Upper lobe of left lung (tissue), 4 donors: ENCODE measurements at regions not wholly inside any gene's neighbourhood (a gene's known extent, or its start where the extent isn't known, plus 50 kb on each side); places are given as distances from the start of the nearest gene placed in this dataset.

Source experiments
- CTCF ChIP-seq, 6 experiments: fragments of 450-650 bp in 4 of 6; fragments of 200-600 bp in 2 of 6; sonication (generic) in 2 of 6; IDR thresholded peaks; one replicate each; pipeline ENCODE4 v1.5.1; 2016 to 2019; ENCODE audit warnings: antibody characterized with exemption in 6 of 6
- EP300 ChIP-seq, 4 donors: sonication (generic); formaldehyde crosslinking; IDR thresholded peaks; one replicate each; pipeline ENCODE4 v1.5.1; 2017; ENCODE audit warnings: antibody characterized with exemption in 4 of 4, control low read depth in 2 of 4
- POLR2A ChIP-seq, 4 donors: fragments of 450-650 bp; IDR thresholded peaks; one replicate each; pipeline ENCODE4 v1.5.1; 2016 to 2017; ENCODE audit warnings: antibody characterized with exemption in 4 of 4, mild to moderate bottlenecking in 2 of 4

GRCh38 chr20:50450493-50450826 is 59.7 kb upstream of the PTPN1 start:
- TF ChIP-seq POLR2A (IDR thresholded peaks at IDR 0.05) (no peak), CTCF (IDR thresholded peaks at IDR 0.05) (no peak), EP300 (IDR thresholded peaks at IDR 0.05) (no peak)
